ENCODE measurements at regions not wholly inside any gene's neighbourhood (a gene's known extent, or its start where the extent isn't known, plus 50 kb on each side); places are given as distances from the start of the nearest gene placed in this dataset.
"Not testable (repeated sequence)": the region's sequence is repeated elsewhere in the genome, so short reads cannot be mapped to it uniquely, and the experiment has no call there.

DNA sequence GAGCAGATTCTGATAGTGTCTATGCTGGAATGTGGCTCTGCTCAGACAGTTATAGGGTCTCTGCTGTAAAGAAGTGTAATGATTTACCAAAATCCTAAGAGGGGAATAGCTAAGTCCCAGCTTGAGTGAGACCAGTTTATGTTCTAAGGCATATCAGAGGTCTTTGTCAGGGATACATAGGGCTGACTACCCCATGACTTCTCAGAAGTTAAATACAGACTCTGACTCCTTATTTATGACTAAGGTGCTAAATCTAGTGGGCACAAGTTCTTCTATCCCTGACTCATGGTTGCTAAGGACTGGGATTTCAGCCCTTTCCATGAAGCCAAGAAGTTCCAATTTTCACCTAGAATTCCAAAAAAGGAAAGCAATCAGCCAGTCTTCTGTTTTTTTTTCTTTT, 192.6 kb upstream of the POU1F1 start:
- in situ Hi-C loops (cut with HindIII; ENCODE audit: low sequenced_read_pairs) = no loop called here
- no peak for DNase-seq (ENCODE audit: low spot score)

DNA sequence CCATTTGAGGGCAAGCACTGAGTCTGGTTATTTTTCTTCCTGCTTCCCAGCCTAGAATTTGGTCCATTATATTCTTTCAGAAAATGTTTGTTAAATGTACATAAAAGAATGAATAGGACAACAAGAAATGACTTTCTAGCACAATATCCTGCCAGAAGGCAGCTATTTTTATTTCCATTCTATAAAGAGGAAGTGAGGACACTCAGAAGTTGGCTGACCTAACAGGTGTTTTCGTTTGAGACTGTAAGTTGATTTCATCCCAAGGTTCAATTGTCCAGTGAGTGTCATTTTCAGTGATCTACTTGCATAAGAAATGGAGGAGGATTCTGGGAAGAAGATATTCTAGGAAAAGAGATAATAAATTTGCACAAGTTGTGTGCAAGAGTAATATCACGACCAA, 191.9 kb upstream of the POU1F1 start:
- no peak for DNase-seq (ENCODE audit: low spot score)
- in situ Hi-C loops (cut with HindIII; ENCODE audit: low sequenced_read_pairs) = no loop called here

DNA sequence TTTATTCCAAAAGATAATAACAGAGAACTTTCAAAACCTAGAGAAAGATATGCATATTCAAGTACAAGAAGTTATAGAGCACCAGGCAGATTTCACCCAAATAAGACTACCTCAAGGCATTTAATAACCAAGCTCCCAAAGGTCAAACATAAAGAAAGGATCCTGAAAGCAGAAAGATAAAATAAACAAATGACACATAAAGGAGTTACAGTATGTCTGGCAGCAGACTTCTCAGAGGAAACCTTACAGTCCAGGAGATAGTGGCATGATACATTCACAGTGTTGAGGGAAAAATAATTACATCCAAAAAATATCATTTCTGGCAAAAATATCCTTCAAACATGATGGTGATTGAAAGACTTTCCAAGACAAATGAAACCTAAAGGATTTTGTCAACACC, 185.8 kb upstream of the POU1F1 start:
- DNase-seq (ENCODE audit: low spot score) = no peak
- in situ Hi-C loops (cut with HindIII; ENCODE audit: low sequenced_read_pairs) = no loop called here

DNA sequence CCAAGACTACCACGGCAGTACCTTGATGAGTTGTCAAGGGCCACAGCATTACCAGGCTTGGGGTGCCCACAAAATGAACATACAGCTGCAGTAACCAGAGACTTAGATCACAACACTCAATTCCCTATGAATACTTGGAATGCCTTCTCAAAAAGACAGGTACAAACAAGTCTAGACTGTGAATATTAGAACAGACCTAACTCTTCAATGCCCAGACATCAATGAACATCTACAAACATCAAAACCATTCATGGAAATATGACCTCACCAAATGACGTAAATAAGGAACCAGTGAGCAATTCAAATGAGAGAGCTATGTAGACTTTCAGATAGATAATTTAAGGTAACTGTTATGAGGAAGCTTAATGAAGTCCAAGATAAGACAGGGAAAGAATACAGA, 185.1 kb upstream of the POU1F1 start:
- in situ Hi-C loops (cut with HindIII; ENCODE audit: low sequenced_read_pairs) = no loop called here
- no peak for DNase-seq (ENCODE audit: low spot score)

DNA sequence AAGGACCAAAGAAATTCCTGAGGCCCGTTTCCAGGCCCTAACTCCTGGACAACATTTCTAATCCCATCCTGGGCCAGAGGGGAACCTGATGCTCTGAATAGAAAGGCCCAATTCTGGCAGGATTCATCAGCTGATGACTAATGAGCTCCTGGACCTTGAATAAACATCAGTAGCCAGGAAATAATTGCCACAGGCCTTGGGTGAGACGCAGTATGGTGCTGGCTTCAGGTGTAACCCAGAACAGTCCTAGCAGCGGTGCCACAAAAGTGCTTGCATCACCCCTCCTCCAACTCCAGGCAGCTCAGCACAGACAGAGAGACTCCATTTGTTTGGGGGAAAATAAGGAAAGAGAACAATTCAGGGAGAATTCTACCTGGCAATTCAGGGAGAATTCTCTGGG, 184.7 kb upstream of the POU1F1 start:
- DNase-seq (ENCODE audit: low spot score) = no peak
- in situ Hi-C loops (cut with HindIII; ENCODE audit: low sequenced_read_pairs) = no loop called here

DNA sequence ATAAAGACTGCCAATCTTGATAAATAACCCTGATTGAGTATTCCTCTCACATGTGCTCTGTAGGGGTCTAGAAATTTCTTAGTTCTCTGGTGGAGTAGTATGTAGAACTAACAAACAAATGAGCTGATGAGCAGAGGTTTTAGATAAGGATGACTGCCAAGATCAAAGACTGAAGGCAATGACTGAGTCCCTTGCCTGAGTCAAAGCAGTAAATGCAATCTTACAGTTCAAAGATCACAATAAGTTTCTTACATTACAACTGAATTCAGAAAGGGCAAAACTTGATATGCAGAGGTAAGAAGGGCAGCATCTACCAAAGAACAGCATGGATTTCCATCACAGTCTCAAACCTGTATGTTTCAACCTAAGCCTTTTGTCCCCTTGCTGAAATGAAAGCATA, 172.2 kb upstream of the POU1F1 start:
- DNase-seq (ENCODE audit: low spot score) = no peak
- in situ Hi-C loops (cut with HindIII; ENCODE audit: low sequenced_read_pairs) = no loop called here

DNA sequence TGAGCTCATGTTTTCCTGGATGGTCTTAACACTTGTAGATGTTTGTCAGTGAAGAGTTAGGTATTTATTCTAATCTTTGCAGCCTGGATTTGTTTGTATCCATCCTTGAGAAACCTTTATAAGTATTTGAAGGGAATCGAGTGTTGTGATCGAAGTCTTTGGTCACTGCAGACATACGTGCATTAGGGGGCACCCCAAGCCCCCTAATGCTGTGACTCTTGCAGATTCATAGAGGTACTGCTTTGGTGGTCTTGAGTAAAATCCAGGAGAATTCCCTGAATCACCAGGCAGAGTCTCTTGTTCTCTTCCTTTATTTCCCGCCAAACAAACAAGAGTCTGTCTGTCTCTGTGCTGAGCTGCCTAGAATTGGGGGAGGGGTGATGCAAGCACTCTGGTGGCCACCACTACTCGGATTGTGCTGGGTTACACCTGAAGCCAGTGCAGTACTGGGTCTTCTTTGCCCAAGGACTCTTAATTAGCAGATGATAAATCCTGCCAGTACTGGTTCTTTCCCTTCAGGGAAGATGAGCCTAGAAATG, 170.5 kb upstream of the POU1F1 start:
- DNase-seq (ENCODE audit: low spot score) = no peak
- in situ Hi-C loops (cut with HindIII; ENCODE audit: low sequenced_read_pairs) = no loop called here

DNA sequence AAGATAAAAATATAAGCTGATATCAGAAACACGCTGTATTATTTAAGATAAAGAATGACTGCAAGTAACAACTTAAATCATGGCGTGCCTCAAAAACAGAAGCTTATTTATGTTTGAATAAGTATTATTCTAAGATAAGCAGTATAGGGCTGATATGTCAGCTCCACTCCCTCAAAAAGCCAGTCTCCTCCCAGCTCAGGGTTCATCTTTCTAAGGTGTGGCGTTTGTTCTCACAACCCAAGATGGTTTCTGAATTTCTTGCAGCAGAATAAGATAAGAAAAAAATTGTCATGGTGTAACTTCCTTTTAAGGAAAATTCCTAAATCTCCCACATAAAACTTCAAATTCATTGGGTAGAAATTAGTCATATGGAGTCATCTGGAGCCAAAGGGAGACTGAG, 166.1 kb upstream of the POU1F1 start:
- no peak for DNase-seq (ENCODE audit: low spot score)
- in situ Hi-C loops (cut with HindIII; ENCODE audit: low sequenced_read_pairs) = no loop called here

DNA sequence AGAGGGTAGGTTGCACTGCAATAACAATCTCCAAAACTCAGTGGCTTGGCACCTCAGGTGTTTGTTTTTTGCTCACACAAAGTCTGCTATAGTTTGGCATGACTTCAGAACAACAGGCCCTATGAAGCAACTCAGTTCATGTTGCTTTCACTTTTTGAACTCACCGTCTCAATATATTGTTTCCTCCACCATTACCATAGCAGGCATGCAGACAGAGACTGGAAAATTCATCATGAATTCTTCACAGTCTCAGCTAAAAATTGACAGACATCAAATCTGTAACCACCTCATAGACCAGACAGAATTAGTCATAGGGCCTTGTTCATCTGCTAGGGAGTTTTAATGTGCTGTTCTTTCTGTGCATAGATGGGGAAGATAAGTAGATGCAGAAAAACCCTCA, 161.4 kb upstream of the POU1F1 start:
- DNase-seq (ENCODE audit: low spot score) = no peak

DNA sequence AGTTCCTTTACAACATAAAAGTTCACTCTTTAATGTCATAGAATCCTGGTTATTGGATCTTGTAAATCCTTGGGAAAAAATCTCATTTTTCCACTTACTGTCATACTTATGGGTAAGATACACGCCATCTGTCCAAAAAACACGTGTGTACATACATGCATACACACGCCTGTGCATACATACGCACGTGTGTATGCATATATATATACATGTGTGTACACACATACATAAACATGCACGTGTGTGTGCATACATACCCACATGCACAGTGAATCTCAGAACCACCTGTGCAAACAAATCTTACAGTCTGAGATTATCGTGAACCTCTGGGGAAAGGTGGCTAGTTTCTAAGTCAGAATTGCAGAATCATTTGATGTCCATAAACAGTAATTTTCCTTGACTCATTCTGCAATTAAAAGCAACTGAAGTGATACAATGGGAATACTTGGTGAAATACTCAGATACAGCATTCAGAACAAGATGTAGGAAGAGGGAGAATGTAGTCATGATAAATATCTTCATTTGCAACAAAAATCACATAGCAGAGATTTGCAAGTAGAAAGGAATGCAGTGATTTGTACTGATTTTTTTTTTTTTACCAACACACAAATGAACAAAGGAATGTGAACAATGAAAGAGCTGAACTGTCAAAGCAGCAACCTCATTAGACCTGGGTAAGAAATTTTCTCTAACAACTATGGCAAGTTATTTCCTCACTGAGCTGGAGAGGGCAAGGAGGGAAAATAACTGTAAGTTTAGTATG, 160.6 kb upstream of the POU1F1 start:
- in situ Hi-C loops (cut with HindIII; ENCODE audit: low sequenced_read_pairs) = no loop called here
- DNase-seq (ENCODE audit: low spot score) = peak; percentile 9

More for the DNA sequence above, 161.4 kb upstream of the POU1F1 start:
- in situ Hi-C loops (cut with HindIII; ENCODE audit: low sequenced_read_pairs) = no loop called here

DNA sequence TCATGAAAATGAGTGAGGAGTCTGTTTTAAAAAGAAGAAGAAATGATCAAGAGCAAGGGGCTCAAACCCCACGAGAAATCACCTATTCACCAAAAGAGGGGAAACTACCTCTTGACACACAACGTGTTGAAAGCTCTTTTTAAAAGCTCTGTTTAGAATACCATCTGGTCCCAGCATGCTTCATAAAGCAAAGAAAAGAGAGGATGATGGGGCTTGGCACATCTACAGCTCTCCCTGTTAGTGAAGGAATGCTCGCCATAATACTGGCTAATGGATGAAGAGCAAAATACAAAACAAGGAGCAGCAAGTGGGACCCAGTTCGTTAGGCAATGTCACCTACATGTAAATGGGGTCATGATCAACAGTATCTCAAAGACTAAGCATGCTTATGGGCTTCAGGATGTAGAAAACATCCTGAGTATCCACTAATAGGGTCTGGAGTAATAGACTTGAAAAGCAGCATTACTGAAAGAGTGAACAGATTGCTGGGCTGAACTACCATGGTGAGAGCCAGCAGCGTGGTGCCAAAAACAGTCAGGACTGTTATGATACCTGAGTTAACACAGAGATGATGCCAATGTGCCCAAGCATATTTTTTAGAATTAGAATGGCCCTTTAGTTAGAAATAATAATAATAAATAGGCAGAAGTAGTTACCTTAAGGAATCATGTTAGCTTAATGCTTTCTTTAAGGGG, 159.7 kb upstream of the POU1F1 start:
- DNase-seq (ENCODE audit: low spot score) = peak; percentile 96
- in situ Hi-C loops (cut with HindIII; ENCODE audit: low sequenced_read_pairs) = no loop called here

DNA sequence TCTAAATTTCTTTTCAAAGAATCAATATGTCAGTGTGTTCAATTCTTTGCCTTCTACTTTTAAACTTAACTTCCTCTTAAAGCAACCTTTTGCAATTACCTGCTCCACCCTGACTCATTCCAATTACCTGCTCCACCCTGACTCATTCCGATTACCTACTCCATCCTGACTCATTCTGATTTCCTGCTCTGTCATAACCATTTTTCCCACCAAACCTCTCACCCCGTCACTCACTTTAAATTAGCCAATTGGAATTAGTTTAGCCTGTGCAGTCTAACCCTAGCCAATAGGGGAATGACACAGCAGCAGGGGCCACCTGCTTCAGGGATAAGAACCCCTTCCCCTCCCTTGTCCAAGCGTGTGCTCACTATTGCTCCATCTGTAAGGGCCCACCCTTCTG, 157.1 kb upstream of the POU1F1 start:
- not testable (repeated sequence) for DNase-seq (ENCODE audit: low spot score)

DNA sequence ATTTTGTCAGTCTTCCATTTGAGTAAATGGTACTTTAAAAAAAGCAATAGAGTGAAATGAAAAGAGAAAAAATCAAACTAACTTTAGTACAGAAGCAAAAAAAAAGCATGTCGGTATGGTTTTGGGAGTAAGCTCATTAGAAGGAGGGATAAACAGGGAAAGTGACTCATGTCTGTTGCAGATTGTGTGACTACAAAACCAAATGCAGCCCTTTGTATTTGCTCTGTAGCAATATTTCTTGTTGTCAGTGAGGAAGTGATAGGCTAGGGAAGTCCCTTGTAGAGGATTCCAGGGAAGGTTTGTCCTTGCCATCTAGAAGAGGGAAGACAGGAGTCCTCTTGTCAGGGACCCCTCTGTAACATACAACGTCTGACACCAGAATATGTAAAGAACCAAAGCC, 150.5 kb upstream of the POU1F1 start:
- DNase-seq (ENCODE audit: low spot score) = no peak
- in situ Hi-C loops (cut with HindIII; ENCODE audit: low sequenced_read_pairs) = no loop called here

More for the DNA sequence above, 157.1 kb upstream of the POU1F1 start:
- in situ Hi-C loops (cut with HindIII; ENCODE audit: low sequenced_read_pairs) = not testable (repeated sequence)

DNA sequence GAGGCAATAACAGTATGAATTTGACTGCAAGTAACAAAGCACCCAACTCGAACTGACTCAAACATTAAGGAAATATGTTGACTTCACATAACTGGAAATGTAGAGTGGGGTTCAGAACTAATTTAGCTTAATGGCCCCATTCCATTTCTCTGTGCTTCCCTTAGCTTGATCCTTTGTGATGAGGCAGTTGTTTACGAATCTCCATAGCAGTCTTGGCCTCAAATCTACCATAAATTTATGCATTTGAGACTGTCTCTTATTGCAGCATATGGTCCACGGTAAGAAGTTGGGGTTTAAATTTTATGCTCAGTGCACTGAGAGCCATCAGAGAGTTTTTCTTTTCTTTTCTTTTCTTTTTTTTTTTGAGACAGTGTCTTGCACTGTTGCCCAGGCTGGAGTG, 148.7 kb upstream of the POU1F1 start:
- DNase-seq (ENCODE audit: low spot score) = no peak
- in situ Hi-C loops (cut with HindIII; ENCODE audit: low sequenced_read_pairs) = no loop called here

DNA sequence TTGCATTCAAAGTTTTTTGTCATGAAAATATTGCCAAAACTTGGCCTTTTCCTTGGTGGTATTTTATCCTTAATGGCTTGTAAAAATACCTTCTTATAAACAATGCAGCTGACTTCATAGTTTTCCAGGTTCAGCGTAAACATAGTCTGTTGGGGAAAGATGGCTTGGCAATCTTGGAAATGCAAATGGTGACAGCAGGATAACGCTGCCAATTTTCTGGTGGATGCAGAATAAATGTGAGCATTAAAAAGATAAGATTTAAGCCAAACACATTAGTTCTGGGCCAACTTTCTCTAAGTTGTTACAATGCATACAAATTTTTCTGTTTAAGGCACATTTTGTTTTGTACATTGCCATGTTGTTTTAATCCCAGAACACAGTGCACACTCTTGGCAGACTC, 147.0 kb upstream of the POU1F1 start:
- in situ Hi-C loops (cut with HindIII; ENCODE audit: low sequenced_read_pairs) = no loop called here
- DNase-seq (ENCODE audit: low spot score) = no peak

DNA sequence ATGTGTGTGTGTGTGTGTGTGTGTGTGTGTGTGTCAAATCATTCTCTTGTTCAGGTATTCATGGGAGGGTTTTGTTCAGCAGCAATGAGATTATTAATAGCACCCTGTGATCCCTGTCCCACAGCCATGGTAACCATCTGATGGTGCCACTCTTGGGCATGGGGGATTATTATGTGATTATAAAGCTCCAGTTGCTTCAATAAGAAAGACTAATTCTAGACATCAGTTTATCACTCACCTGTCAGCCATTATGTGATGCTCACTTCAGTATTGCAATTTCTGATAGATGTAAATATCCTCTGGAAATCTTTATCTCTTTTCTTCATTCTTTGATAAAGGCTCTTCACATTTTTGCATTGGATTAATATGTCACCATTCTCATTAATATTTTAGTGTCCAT, 145.9 kb upstream of the POU1F1 start:
- in situ Hi-C loops (cut with HindIII; ENCODE audit: low sequenced_read_pairs) = no loop called here
- no peak for DNase-seq (ENCODE audit: low spot score)

DNA sequence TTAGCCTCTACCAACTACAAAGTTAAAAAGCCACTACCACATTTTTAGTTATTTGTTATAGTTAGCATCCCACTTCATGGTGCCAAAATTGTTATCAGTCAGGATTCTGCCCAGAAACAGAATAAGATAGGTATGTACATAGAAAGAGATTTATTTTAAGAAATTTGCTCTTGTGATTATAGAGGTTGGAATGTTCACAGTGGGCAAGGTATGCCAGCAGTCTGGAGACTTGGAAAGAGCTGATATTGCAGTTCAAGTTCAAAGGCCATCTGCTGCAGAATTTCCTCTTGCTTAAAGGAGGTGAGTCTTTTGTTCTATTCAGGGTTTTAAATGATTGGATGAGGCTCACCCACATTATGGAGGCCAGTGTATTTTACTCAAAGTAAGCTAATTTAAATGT, 143.8 kb upstream of the POU1F1 start:
- DNase-seq (ENCODE audit: low spot score) = no peak
- in situ Hi-C loops (cut with HindIII; ENCODE audit: low sequenced_read_pairs) = no loop called here

DNA sequence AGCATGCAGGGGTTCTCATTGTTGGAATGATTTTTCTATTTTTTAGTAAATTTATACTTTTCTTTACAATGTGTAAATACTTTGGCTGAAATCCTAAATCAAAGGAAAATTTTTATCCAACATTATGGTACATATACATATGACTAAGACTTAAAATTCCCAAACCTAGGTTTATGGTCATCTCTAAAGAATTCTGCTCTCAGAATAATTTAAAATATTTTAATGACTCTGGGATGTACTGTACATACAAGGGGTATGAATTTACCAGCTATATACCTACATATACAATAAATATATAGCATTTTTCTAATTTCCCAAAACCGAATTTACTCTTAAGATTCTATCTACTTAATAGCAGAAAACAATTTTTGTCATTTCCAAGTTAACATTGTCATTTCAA, 137.9 kb upstream of the POU1F1 start:
- in situ Hi-C loops (cut with HindIII; ENCODE audit: low sequenced_read_pairs) = no loop called here
- DNase-seq (ENCODE audit: low spot score) = no peak

DNA sequence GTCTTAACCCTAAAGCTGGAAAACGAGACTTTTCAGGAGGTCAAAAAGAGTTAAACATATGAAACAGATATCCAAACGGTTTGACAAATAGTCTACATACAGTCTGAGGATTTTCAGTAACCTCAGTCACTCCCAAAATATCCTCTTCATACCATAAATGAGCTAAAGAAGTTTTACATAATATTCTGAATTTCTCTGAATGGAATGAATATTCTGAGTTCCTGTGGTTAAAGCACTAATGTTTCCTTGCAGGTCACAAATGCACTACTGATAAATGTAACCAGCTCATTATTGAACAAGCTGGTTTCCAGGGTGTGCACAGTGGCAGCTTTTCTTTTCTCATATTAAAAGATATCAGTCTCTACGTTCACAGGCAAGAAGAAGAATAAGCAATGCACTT, 137.4 kb upstream of the POU1F1 start:
- in situ Hi-C loops (cut with HindIII; ENCODE audit: low sequenced_read_pairs) = no loop called here
- no peak for DNase-seq (ENCODE audit: low spot score)

DNA sequence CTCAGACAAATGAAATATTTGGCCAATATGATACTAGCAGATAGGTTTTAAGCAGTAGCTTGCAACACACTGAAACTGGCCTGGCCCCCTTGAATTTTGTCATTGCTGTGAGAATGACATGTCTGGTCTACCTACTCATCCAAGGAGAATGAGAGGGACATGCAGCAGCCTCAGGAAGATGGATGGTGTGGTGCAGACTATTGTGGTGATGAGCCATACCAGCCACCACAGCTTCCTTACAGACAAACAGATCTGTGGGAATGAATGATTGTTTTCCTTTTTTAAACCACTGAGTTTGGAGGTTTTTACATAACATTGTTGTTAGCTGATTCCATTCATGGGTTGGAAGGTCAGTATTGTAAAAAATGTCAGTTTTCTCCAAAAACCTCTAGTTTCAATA, 133.7 kb upstream of the POU1F1 start:
- in situ Hi-C loops (cut with HindIII; ENCODE audit: low sequenced_read_pairs) = no loop called here
- no peak for DNase-seq (ENCODE audit: low spot score)

All from G401 (cell line).